T-helper 1 cell treated with Interleukin-12 subunit alpha and Interleukin-12 subunit beta and Interleukin-4 antibody, amounts not matched to agents 30 ng/mL and 1 ng/mL, for 36 hours (primary cell): ENCODE measurements at regions not wholly inside any gene's neighbourhood (a gene's known extent, or its start where the extent isn't known, plus 50 kb on each side); places are given as distances from the start of the nearest gene placed in this dataset.
"Not testable (repeated sequence)": the region's sequence is repeated elsewhere in the genome, so short reads cannot be mapped to it uniquely, and the experiment has no call there.

ENCODE experiments used
- intact Hi-C: fragments of 100-400 bp; cut with micrococcal nuclease; formaldehyde crosslinking; loops from one replicate; pipeline ENCODE4 v1.15.1; 2024

GRCh38 chr14:89473989-89474388 lies 57.0 kb upstream of the FOXN3 start:
- intact Hi-C loops = no loop called here

GRCh38 chr14:89473569-89473968 lies 56.5 kb upstream of the FOXN3 start:
- intact Hi-C loops = no loop called here

- intact Hi-C loops = no loop called here
These were observed 53.4 kb upstream of the FOXN3 start for GRCh38 chr14:89470401-89470800.

- intact Hi-C loops = no loop called here
These were observed 52.5 kb upstream of the FOXN3 start for GRCh38 chr14:89469210-89470198.

GRCh38 chr14:89468566-89468965 lies 51.5 kb upstream of the FOXN3 start:
- intact Hi-C loops = no loop called here

- intact Hi-C loops = not testable (repeated sequence)
These were observed 51.0 kb upstream of the FOXN3 start for GRCh38 chr14:89468030-89468429.

GRCh38 chr14:89466944-89467343 lies 49.9 kb upstream of the FOXN3 start:
- intact Hi-C loops = no loop called here
